Eye (tissue), 1 donor: ENCODE measurements at regions not wholly inside any gene's neighbourhood (a gene's known extent, or its start where the extent isn't known, plus 50 kb on each side); places are given as distances from the start of the nearest gene placed in this dataset.
"Not testable (repeated sequence)": the region's sequence is repeated elsewhere in the genome, so short reads cannot be mapped to it uniquely, and the experiment has no call there.

Experiments used
- DNase-seq: peaks from one replicate; pipeline ENCODE4 v3.0.0-alpha.2; 2015

DNA sequence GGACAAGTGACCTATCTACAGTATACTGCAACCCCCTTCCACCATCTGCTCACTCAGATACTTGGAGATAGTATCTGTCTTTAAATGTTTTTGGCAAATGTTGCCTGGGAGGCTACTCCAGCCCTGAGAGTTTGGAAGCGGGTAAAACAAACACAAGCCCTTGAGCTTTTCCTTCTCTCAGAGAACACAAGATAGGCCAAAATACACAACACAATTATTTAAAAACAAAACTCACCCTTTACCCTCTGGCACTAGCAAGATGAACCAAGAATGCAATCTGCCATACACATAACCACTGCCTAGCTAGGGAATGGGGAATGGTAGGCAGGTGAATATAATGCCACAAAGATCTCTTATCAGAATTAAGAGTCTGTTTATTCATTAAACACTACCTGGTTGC is 324.7 kb upstream of the FAM47C start:
- no peak for DNase-seq

DNA sequence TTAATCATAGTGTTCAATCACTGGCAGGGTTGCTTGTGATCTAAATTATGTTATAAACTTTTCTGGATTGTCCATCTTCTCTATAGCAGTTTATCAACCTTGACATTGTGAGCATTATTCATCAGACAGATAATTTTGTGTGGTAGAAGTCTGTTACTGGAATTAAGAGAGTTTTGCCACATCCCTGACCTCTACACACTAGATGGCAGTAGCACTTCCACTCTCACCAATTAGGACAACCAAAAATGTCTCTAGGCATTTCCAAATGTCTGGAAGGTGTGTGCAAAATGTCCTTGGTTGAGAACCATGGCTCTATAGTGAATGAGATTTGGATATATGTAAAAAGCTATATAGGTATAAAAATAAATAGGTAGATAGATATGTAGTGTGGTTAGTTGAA is 324.1 kb upstream of the FAM47C start:
- DNase-seq = no peak

GRCh38 chrX:36721990-36722389 is 286.2 kb upstream of the FAM47C start:
- no peak for DNase-seq

- no peak for DNase-seq
Measured at GRCh38 chrX:36753602-36754001, 254.6 kb upstream of the FAM47C start.

- no peak for DNase-seq
Measured at GRCh38 chrX:36787752-36788151, 220.4 kb upstream of the FAM47C start.

- DNase-seq = no peak
Measured at GRCh38 chrX:36803151-36803550, 205.0 kb upstream of the FAM47C start.

- DNase-seq = no peak
Measured at GRCh38 chrX:36804066-36804465, 204.1 kb upstream of the FAM47C start.

DNA sequence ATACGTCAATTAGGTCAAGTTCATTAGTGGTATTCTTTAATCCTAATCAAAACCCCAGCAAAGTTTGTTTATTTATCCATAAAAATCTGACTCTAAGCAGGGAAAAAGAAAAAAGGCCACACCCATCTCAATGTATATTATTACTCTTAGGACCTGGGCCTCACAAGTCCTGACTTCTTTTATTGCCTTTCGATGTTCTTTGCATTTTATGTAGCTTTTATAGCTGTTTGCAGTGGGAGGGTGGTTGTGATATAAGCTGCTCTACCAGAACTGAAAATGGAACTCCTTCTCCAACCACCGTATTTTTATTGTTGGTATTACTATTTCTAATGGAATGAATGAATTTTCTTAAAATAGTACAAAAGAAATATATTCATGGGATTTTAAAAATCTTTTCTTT is 163.3 kb upstream of the FAM47C start:
- no peak for DNase-seq

- DNase-seq = no peak
Measured at GRCh38 chrX:36847496-36847895, 160.7 kb upstream of the FAM47C start.

- DNase-seq = no peak
Measured at GRCh38 chrX:36849407-36849806, 158.8 kb upstream of the FAM47C start.

- no peak for DNase-seq
Measured at GRCh38 chrX:36856849-36857248, 151.3 kb upstream of the FAM47C start.

DNA sequence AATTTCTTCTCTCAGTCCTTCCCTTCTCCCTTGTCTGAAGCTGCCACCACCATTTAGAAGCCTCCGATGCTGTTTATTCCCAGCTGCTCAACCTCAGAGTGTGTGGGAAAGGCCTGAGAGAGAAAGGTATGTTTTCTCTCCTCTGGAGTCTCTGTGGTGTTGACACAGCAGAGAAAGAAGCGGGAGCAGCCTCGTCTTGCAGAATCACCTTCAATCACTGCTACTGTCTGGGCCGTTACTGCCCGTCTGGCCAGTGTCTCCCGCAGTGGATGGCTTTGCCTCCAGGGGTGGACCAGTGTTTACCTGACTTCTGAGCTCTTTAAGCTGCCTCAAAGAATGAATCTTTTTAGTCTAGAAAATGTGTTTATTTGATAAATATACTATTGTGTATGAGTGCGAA is 148.9 kb upstream of the FAM47C start:
- DNase-seq = no peak

DNA sequence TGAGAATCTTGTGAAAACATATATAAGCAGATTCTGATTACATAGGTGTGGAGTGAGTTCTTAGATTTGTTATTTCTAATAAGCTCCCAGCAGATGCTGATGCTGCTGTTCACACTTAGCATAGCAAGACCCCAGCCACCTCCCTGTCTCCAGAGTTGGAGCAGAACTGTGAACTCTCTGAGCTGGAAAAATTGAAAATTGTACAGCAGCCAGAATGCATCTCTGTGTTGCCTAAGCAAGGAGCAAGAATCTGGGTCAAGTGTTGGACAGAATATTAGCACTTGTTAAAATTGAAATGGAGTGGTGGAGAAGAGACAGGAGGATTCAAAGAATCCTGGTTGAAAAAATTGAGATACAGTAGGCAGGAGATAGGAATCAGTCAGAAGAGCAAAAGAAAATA is 146.6 kb upstream of the FAM47C start:
- peak; percentile 20 for DNase-seq

DNA sequence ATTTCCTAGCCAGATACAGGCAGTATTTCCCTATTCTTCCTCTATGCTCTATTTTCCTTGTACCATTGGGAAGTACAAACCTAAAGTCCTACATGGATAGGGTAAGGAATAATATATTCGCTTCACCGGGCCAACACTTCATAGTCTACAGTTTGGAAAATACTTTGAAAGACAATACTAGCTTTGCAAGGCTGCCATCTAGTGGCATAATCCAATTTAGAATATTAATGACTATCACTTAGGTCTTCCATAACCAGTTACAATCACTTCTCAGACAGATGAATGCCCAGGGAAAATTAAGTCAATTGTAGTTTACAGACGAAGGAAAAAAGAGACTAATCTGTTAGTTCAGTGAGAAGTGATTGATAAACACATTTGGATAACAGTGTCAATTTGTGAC is 141.0 kb upstream of the FAM47C start:
- peak; percentile 71 for DNase-seq

DNA sequence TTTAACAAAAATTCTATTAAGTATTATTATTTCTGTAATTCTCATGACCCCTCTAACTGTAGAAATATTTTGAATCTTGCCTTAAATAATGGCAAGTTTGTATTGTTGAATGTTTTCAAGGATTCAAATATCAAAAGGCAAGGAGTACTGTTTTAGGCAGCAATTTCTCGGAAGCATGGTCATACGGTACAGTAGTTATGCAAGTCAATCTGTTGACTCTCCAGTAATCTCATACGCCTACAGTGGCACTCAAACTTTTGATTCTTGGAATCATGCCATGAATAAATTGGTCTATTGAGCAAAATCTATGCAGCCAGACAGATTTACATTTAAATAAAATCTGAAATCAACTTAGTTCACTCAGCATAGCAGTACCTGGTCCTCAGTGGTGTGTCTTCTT is 139.6 kb upstream of the FAM47C start:
- no peak for DNase-seq

GRCh38 chrX:36869457-36869856 is 138.7 kb upstream of the FAM47C start:
- no peak for DNase-seq

- DNase-seq = no peak
Measured at GRCh38 chrX:36897690-36898089, 110.5 kb upstream of the FAM47C start.

GRCh38 chrX:36898301-36898700 is 109.9 kb upstream of the FAM47C start:
- no peak for DNase-seq

DNA sequence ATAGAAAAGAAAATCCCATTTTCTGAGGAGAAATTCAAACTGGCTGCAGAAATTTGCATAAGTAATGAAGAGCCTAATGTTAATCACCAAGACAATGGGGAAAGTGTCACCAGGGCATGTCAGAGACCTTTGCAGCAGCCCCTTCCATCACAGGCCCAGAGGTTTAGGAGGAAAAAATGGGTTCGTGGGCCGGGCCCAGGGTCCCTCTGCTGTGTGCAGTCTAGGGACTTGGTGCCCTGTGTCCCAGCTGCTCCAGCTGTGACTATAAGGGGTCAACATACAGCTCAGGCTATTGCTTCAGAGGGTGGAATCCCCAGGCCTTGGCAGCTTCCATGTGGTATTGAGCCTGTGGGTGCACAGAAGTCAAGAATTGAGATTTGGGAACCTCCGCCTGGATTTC is 103.6 kb upstream of the FAM47C start:
- not testable (repeated sequence) for DNase-seq

DNA sequence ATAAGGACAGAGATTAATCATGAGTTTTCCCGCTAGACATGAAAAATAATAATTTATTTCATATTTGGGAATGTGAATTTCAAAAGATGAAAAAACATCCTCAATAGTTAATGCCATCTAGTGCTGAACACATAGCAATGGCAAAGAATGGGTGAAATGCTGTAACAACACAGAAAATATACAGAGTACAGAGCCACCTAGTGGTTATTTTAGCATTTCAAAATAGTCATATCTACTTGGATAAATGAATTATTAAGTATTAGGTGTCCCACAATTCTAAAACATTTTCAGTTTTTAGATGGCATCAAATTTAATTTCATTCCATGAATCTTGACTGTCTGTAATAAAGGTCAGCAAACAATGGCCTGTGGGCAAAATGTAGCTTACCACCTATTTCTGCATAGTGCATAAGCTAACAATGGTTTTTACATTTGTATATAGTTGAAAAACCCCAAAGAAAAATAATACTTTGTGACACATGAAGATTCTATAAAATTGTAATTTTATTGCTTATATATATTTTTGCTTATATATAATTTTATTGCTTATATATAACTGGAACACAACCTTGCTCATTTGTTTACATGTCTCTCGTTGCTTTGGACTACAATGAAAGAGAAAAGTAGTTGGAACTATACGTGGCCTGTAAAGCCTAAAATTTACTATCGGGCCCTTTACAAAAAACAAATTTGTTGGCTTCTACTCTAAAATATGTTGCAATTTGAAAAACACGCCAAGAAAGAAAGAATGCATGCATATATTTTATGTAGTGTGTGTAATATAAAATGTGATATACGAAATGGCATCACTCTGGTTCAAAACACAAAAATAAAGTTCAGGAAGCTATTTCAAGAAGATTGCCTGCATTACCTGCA is 99.1 kb upstream of the FAM47C start:
- peak; percentile 40 for DNase-seq

GRCh38 chrX:36909676-36910030 is 98.5 kb upstream of the FAM47C start:
- no peak for DNase-seq

GRCh38 chrX:36913551-36913950 is 94.6 kb upstream of the FAM47C start:
- DNase-seq = no peak

DNA sequence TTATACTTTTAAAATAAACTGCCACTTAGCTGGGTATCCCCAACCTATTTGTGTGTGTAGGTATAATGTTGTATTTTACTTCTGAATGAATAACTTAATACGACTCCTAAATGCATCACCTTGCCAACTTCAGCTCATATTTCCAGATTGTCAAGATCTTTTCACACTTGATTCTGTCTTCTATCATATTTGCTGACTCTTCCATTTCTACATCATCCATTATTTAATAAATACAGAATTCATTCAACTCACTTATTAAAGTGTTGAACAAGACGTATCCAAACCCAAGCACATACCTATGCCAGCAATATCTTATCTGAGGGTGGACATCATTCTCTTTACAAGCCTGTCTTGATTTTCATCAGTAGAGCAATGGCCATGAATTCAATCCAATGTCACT is 91.2 kb upstream of the FAM47C start:
- DNase-seq = no peak

- DNase-seq = no peak
Measured at GRCh38 chrX:36927712-36928111, 80.5 kb upstream of the FAM47C start.

- no peak for DNase-seq
Measured at GRCh38 chrX:36930491-36930890, 77.7 kb upstream of the FAM47C start.
